ENCODE measurements at regions not wholly inside any gene's neighbourhood (a gene's known extent, or its start where the extent isn't known, plus 50 kb on each side); places are given as distances from the start of the nearest gene placed in this dataset.

DNA sequence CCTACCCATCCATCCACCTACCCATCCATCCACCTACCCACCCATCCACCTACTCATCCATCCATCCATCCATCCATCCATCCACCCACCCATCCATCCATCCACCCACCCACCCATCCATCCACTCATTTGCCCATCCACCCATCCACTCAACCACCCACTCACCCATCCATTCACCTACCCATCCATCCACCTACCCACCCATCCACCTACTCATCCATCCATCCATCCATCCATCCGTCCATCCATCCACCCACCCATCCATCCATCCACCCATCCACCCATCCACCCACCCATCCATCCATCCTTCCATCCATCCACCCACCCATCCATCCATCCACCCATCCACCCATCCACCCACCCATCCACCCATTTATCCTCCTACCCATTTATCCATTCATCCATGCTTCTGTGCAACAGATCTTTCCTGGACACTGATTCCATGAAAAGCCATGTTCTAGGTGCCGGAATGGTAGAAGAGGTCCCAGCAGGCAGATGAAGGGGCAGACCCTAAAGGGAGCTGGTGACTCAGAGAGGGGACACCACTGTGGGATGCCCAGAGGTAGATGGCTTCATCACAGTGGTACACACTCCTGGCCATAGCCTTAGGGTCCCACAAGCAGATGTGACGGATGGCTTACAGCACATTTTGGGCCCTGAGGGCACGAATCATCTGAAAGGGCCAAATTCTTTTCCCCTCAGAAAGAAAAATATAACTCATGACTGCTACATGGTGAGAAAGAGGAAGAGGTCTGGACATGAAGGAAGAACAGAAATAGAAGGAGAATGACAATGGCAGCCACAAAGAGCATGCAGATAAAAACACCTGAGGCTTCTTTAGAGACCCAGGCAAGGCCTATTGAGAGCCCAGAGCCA, 76.0 kb downstream of the KCTD15 start:
- DNase-seq (ENCODE audit: low spot score): no peak
- intact Hi-C loops (cut with DNase I): no loop called here
- Histone ChIP-seq H3K9me3 (no peaks in the 10 kb centered on the region), H3K4me3 (no peak overlapping the region), H3K4me1 (replicated peaks) (no peaks in the 10 kb centered on the region), H3K27ac (no peak overlapping the region), H3K36me3 (no peaks in the 10 kb centered on the region), H3K27me3 (replicated peaks; ENCODE audit: insufficient read depth) (no peaks in the 10 kb centered on the region)
- TF ChIP-seq, protein P1, sequence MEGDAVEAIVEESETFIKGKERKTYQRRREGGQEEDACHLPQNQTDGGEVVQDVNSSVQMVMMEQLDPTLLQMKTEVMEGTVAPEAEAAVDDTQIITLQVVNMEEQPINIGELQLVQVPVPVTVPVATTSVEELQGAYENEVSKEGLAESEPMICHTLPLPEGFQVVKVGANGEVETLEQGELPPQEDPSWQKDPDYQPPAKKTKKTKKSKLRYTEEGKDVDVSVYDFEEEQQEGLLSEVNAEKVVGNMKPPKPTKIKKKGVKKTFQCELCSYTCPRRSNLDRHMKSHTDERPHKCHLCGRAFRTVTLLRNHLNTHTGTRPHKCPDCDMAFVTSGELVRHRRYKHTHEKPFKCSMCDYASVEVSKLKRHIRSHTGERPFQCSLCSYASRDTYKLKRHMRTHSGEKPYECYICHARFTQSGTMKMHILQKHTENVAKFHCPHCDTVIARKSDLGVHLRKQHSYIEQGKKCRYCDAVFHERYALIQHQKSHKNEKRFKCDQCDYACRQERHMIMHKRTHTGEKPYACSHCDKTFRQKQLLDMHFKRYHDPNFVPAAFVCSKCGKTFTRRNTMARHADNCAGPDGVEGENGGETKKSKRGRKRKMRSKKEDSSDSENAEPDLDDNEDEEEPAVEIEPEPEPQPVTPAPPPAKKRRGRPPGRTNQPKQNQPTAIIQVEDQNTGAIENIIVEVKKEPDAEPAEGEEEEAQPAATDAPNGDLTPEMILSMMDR (IDR thresholded peaks at IDR 0.05): no peak
- TF ChIP-seq POLR2A (IDR thresholded peaks at IDR 0.05) (no peak), POLR2AphosphoS5 (IDR thresholded peaks at IDR 0.05) (no peak)
- WGBS: 85% methylated on average over 4 of the region's 4 CpGs

DNA sequence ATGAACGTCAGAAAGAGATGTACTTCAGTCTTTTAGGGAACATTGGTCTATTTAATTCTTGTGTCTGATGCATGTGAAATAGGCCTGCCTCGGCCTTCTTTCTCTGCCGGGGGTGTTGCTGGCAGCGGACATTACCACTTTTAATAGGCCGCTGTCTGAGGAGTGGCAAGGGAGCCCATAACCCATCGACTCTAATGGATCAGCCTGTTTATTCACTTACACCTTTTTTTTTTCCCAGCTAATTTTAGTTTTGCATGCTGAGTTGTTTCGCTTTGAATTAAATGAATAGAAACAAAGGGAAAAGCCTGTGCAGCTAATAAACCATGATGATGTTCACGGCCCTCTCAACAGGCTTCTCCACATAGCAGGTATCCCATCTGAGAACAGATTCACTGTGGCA, 78.4 kb downstream of the KCTD15 start:
- DNase-seq (ENCODE audit: low spot score): no peak
- Histone ChIP-seq H3K4me1 (replicated peaks) (no peaks in the 10 kb centered on the region), H3K9me3 (no peaks in the 10 kb centered on the region), H3K4me3 (no peak overlapping the region), H3K36me3 (no peaks in the 10 kb centered on the region), H3K27me3 (replicated peaks; ENCODE audit: insufficient read depth) (no peaks in the 10 kb centered on the region), H3K27ac (no peak overlapping the region)
- 74% methylated on average over 8 of the region's 8 CpGs for WGBS
- TF ChIP-seq, protein P1 (IDR thresholded peaks at IDR 0.05): no peak
- no peak for TF ChIP-seq POLR2A (IDR thresholded peaks at IDR 0.05)
- no peak for TF ChIP-seq POLR2AphosphoS5 (IDR thresholded peaks at IDR 0.05)
- intact Hi-C loops (cut with DNase I): no loop called here

DNA sequence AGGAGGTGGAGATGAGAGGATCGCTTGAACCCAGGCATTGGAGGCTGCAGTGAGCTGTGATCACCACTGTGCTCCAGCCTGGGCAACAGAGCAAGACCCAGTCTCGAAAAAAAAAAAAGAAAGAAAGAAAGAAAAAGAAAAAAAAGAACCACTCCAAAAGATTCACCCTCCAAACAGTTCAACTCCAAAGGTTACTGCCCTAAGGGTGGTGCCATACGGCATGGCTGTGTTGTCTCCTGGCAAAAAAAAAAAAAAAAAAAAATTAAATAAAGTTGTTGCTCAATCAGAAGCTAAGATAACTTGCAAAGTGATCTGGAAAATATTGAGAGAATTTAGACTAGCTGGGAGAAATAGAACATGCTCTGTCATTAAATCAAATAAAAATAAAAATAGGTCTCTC, 79.5 kb downstream of the KCTD15 start:
- no peak for DNase-seq (ENCODE audit: low spot score)
- H3K4me1 ChIP-seq (replicated peaks): no peaks in the 10 kb centered on the region
- no peaks in the 10 kb centered on the region for H3K27me3 ChIP-seq (replicated peaks; ENCODE audit: insufficient read depth)
- intact Hi-C loops (cut with DNase I): no loop called here
- H3K9me3 ChIP-seq: no peaks in the 10 kb centered on the region
- no peak overlapping the region for H3K4me3 ChIP-seq
- H3K36me3 ChIP-seq: no peaks in the 10 kb centered on the region
- no peak for TF ChIP-seq POLR2AphosphoS5 (IDR thresholded peaks at IDR 0.05)
- TF ChIP-seq, protein P1 (IDR thresholded peaks at IDR 0.05): no peak
- no peak for TF ChIP-seq POLR2A (IDR thresholded peaks at IDR 0.05)
- WGBS: 87% methylated on average over 3 of the region's 3 CpGs
- H3K27ac ChIP-seq: no peak overlapping the region

DNA sequence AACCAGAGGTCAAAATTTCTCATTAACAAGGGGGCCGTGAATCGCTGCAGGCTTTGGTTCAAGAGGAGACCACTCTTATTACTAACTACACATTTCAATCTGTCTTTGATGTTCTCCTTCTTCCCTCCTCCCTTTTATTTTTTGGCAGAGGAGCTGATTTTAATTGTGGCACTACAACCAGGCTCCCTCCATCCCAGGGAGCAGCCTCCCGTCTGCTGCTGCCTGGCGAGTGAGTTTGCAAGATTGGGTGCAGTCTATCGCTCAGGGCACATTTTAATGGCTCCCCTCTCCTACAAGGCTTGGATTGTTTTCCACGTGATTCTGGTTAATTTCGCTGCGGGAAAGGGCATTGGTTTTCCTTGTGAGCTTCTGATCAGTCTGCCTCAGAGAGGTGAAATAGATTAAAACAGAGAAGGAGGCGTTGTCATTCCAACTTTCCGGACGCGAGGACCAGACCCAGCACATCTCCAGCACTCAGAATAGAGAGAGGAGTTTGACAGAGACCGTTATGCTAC, 81.4 kb downstream of the KCTD15 start:
- no peaks in the 10 kb centered on the region for H3K4me1 ChIP-seq (replicated peaks)
- no peak for DNase-seq (ENCODE audit: low spot score)
- intact Hi-C loops (cut with DNase I): no loop called here
- H3K9me3 ChIP-seq: no peaks in the 10 kb centered on the region
- TF ChIP-seq, protein P1 (IDR thresholded peaks at IDR 0.05): no peak
- no peak for TF ChIP-seq POLR2AphosphoS5 (IDR thresholded peaks at IDR 0.05)
- no peak for TF ChIP-seq POLR2A (IDR thresholded peaks at IDR 0.05)
- no peaks in the 10 kb centered on the region for H3K27me3 ChIP-seq (replicated peaks; ENCODE audit: insufficient read depth)
- H3K27ac ChIP-seq: no peak overlapping the region
- WGBS: 57% methylated on average over 13 of the region's 13 CpGs
- no peaks in the 10 kb centered on the region for H3K36me3 ChIP-seq
- no peak overlapping the region for H3K4me3 ChIP-seq

Data from prostate gland (tissue), 2 donors.